Panc1 (cell line): ENCODE measurements at regions not wholly inside any gene's neighbourhood (a gene's known extent, or its start where the extent isn't known, plus 50 kb on each side); places are given as distances from the start of the nearest gene placed in this dataset.
A peak's percentile ranks its signal among the peaks of the same experiment; 100 is the strongest.

ENCODE experiments used
- ATAC-seq: fragments of 200-7000 bp; cut with Tn5 transposase; 2 replicates; pipeline ENCODE4 v1.9.1; 2020; ENCODE audit warnings: mild to moderate bottlenecking, moderate library complexity
- BruUV-seq: library from RNA; stranded (reverse); fragments of 400-500 nt; replicated peaks from 2 replicates; lab custom pipeline; 2021; lab: Mats Ljungman, UMichigan
- CTCF ChIA-PET: fragments of 300-600 bp; sonication (Branson Sonifier 250); formaldehyde crosslinking; loops from one replicate; lab custom pipeline; 2022; ENCODE audit warnings: antibody characterized with exemption; lab: Charles Lee
- POLR2A ChIA-PET: fragments of 300-600 bp; sonication (Branson Sonifier 250); formaldehyde crosslinking; loops from one replicate; lab custom pipeline; 2022; ENCODE audit warnings: antibody characterized with exemption; lab: Charles Lee
- DNase-seq: peaks from one replicate; pipeline ENCODE4 v3.0.0-alpha.2; 2010; ENCODE audit warnings: low read depth, low spot score
- H3K27ac ChIP-seq: 2 replicates; pipeline ENCODE4 v1.5.1; 2011; ENCODE audit warnings: mild to moderate bottlenecking, low read length, inconsistent platforms
- H3K27me3 ChIP-seq: fragments of 200-500 bp; sonication (Bioruptor generic); 2 replicates; pipeline ENCODE4 v1.6.0; 2014; ENCODE audit warnings: low read length, inconsistent platforms; ENCODE audit not compliant: control insufficient read depth, insufficient read depth
- H3K36me3 ChIP-seq: fragments of 200-500 bp; sonication (Bioruptor generic); 2 replicates; pipeline ENCODE4 v1.5.1; 2014; ENCODE audit warnings: inconsistent platforms, mild to moderate bottlenecking, low read length, moderate library complexity; ENCODE audit not compliant: control insufficient read depth, insufficient read depth
- H3K4me1 ChIP-seq: 2 replicates; pipeline ENCODE4 v1.5.1; 2011; ENCODE audit warnings: inconsistent platforms, mild to moderate bottlenecking, low read length, moderate library complexity; ENCODE audit not compliant: control insufficient read depth, insufficient read depth
- H3K4me3 ChIP-seq, 2 experiments: 2 replicates each; pipeline ENCODE4 v1.5.1; 2011 to 2012; ENCODE audit warnings: low read depth in 2 of 2, low read length in 2 of 2, mild to moderate bottlenecking in 2 of 2, inconsistent platforms in 1 of 2, moderate library complexity in 1 of 2
- H3K9me3 ChIP-seq: fragments of 200-500 bp; sonication (Bioruptor generic); 2 replicates; pipeline ENCODE4 v1.5.1; 2014; ENCODE audit warnings: low read depth, mild to moderate bottlenecking, inconsistent platforms, low read length, moderate library complexity; ENCODE audit not compliant: control insufficient read depth, insufficient read depth
- POLR2AphosphoS5 ChIP-seq: IDR thresholded peaks from 2 replicates; pipeline ENCODE4 v1.6.1; 2012; ENCODE audit warnings: mild to moderate bottlenecking, low read depth, low read length, moderate library complexity
- SIN3A ChIP-seq: IDR thresholded peaks from 2 replicates; pipeline ENCODE4 v1.6.1; 2012; ENCODE audit warnings: low read depth, mild to moderate bottlenecking, low read length, moderate library complexity, borderline replicate concordance; ENCODE audit not compliant: insufficient read depth
- TCF7L2 ChIP-seq: IDR thresholded peaks from 2 replicates; pipeline ENCODE4 v1.6.1; 2011; ENCODE audit warnings: mild to moderate bottlenecking, low read depth, low read length, inconsistent platforms
- in situ Hi-C: cut with HindIII; loops from 2 replicates; pipeline ENCODE4 v1.10.0; 2016; ENCODE audit warnings: low sequenced_read_pairs, low pct_unique_long_range_greater_than_20kb
- intact Hi-C: fragments of 100-400 bp; cut with micrococcal nuclease; formaldehyde crosslinking; loops from one replicate; pipeline ENCODE4 v1.10.0; 2022; ENCODE audit not compliant: unreplicated experiment
- TF ChIP-seq, protein P1 (sequence below): fragments of 450-650 bp; IDR thresholded peaks from 2 replicates; pipeline ENCODE4 v1.5.1; 2017; ENCODE audit warnings: mild to moderate bottlenecking
- TF ChIP-seq, protein P2 (sequence below), 2 experiments: IDR thresholded peaks; 2 replicates each; pipeline ENCODE4 v1.6.1; 2011 to 2012; ENCODE audit warnings: low read depth in 2 of 2, control low read depth in 1 of 2, low read length in 1 of 2, mild to moderate bottlenecking in 1 of 2, moderate library complexity in 1 of 2; ENCODE audit not compliant: insufficient read depth in 1 of 2

- Histone ChIP-seq H3K36me3 (no peaks in the 10 kb centered on the region), H3K27ac (no peak overlapping the region), H3K4me1 (no peaks in the 10 kb centered on the region), H3K4me3 (no peak overlapping the region), H3K9me3 (no peaks in the 10 kb centered on the region), H3K27me3 (no peaks in the 10 kb centered on the region)
- DNase-seq (peak; percentile 5), ATAC-seq (no peak)
- CTCF ChIA-PET, result no interaction called here
- TF ChIP-seq, protein P1, sequence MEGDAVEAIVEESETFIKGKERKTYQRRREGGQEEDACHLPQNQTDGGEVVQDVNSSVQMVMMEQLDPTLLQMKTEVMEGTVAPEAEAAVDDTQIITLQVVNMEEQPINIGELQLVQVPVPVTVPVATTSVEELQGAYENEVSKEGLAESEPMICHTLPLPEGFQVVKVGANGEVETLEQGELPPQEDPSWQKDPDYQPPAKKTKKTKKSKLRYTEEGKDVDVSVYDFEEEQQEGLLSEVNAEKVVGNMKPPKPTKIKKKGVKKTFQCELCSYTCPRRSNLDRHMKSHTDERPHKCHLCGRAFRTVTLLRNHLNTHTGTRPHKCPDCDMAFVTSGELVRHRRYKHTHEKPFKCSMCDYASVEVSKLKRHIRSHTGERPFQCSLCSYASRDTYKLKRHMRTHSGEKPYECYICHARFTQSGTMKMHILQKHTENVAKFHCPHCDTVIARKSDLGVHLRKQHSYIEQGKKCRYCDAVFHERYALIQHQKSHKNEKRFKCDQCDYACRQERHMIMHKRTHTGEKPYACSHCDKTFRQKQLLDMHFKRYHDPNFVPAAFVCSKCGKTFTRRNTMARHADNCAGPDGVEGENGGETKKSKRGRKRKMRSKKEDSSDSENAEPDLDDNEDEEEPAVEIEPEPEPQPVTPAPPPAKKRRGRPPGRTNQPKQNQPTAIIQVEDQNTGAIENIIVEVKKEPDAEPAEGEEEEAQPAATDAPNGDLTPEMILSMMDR, result peak; percentile 28; the same call in 1 of the 2 replicates
- TF ChIP-seq, protein P2, sequence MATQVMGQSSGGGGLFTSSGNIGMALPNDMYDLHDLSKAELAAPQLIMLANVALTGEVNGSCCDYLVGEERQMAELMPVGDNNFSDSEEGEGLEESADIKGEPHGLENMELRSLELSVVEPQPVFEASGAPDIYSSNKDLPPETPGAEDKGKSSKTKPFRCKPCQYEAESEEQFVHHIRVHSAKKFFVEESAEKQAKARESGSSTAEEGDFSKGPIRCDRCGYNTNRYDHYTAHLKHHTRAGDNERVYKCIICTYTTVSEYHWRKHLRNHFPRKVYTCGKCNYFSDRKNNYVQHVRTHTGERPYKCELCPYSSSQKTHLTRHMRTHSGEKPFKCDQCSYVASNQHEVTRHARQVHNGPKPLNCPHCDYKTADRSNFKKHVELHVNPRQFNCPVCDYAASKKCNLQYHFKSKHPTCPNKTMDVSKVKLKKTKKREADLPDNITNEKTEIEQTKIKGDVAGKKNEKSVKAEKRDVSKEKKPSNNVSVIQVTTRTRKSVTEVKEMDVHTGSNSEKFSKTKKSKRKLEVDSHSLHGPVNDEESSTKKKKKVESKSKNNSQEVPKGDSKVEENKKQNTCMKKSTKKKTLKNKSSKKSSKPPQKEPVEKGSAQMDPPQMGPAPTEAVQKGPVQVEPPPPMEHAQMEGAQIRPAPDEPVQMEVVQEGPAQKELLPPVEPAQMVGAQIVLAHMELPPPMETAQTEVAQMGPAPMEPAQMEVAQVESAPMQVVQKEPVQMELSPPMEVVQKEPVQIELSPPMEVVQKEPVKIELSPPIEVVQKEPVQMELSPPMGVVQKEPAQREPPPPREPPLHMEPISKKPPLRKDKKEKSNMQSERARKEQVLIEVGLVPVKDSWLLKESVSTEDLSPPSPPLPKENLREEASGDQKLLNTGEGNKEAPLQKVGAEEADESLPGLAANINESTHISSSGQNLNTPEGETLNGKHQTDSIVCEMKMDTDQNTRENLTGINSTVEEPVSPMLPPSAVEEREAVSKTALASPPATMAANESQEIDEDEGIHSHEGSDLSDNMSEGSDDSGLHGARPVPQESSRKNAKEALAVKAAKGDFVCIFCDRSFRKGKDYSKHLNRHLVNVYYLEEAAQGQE (IDR thresholded peaks at IDR 0.05; ENCODE audit: insufficient read depth in 1 of 2, low read depth in 2 of 2, low read length in 1 of 2), result no peak
- in situ Hi-C loops (no loop called here), intact Hi-C loops (loop anchor here (2.0 to 10.0 kb wide), 3 partner anchors 332 to 784 kb away; no protein-coding TSS in a partner anchor)
- POLR2A ChIA-PET, result no interaction called here
- BruUV-seq, result no TSS peak
Measured at GRCh38 chr4:175560604-175561003, 251.5 kb downstream of the GPM6A start.

GRCh38 chr4:175561696-175562095 lies 250.4 kb downstream of the GPM6A start:
- no peaks in the 10 kb centered on the region for H3K36me3 ChIP-seq
- in situ Hi-C loops (no loop called here), intact Hi-C loops (loop anchor here (2.0 to 10.0 kb wide), 3 partner anchors 331 to 783 kb away; no protein-coding TSS in a partner anchor)
- ChIA-PET POLR2A (no interaction called here), CTCF (no interaction called here)
- no peak overlapping the region for H3K4me3 ChIP-seq
- TF ChIP-seq POLR2AphosphoS5 (no peak), SIN3A (no peak), TCF7L2 (no peak)
- TF ChIP-seq, protein P2 (IDR thresholded peaks at IDR 0.05; ENCODE audit: insufficient read depth in 1 of 2, low read depth in 2 of 2, low read length in 1 of 2), result no peak
- TF ChIP-seq, protein P1, result no peak
- no peaks in the 10 kb centered on the region for H3K9me3 ChIP-seq
- H3K4me1 ChIP-seq, result no peaks in the 10 kb centered on the region
- no peaks in the 10 kb centered on the region for H3K27me3 ChIP-seq
- DNase-seq (no peak), ATAC-seq (no peak)
- BruUV-seq, result no TSS peak
- no peak overlapping the region for H3K27ac ChIP-seq
